ENCODE measurements at regions not wholly inside any gene's neighbourhood (a gene's known extent, or its start where the extent isn't known, plus 50 kb on each side); places are given as distances from the start of the nearest gene placed in this dataset.

DNA sequence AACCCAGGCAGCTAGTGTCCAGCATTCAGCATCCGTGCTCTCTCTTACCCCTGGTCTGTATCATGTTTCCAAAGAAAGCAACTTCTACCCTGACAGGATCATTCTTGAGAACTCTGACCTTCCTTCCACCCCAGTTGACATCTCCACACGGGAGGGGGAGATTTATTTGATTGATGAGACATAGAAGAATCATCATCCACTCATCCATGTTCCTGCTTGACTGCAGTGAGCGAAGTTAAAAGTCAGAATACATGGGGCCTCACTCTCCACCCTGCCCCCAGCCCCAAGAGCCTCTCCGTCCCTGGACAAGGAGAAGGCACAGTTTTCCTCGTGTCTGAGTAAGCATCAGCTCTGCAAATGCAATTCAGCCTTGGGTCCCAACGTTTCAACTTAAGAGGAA, 356.0 kb upstream of the TNP1 start:
- TF ChIP-seq CTCF (IDR thresholded peaks at IDR 0.05) (no peak), ZFX (IDR thresholded peaks at IDR 0.05; ENCODE audit: borderline replicate concordance) (no peak)
